Left renal cortex interstitium (tissue), 4 donors: ENCODE measurements at regions not wholly inside any gene's neighbourhood (a gene's known extent, or its start where the extent isn't known, plus 50 kb on each side); places are given as distances from the start of the nearest gene placed in this dataset.

ENCODE experiments used
- DNase-seq, 4 donors: peaks; one replicate each; pipeline ENCODE4 v3.0.0-alpha.2; 2013; ENCODE audit warnings: low read depth in 4 of 4, low spot score in 2 of 4, missing footprints in 1 of 4

DNA sequence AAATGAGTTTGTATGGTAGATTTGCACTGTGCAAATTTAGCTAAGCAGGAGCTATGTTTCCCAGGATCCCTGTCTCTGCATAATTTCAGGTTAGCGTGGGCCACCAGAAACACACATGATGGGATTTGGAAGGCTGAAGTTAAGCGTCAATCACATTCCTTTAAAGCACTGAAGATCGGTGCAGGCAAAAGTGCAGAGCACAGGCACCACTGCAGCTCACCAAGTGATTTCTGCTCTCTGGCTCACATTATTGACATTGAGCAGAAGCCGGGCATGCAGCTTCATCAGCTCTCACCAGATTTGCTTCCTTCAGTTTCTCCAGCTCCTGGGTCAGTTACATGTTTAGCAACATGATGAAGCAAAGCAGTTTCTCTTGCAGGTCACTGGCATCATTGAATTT is 256.4 kb upstream of the TGFBR2 start:
- no peak for DNase-seq

DNA sequence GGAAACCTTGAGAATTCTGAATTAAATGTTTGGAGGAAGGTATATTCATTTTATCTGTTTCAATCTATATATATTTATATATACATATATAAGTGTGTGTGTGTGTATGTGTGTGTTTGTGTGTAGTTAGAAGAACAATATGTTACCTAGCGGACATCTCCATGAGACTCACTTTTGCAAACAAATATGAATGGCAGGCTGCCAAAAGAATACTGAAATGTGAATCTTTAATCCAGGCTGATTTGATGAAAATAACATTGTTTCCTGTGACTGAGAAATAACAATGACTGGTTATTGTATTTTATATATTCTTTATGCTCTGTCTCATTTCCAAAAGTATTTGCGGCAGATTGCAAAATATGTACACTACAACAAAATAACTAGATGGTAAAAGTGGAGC is 255.5 kb upstream of the TGFBR2 start:
- no peak for DNase-seq

DNA sequence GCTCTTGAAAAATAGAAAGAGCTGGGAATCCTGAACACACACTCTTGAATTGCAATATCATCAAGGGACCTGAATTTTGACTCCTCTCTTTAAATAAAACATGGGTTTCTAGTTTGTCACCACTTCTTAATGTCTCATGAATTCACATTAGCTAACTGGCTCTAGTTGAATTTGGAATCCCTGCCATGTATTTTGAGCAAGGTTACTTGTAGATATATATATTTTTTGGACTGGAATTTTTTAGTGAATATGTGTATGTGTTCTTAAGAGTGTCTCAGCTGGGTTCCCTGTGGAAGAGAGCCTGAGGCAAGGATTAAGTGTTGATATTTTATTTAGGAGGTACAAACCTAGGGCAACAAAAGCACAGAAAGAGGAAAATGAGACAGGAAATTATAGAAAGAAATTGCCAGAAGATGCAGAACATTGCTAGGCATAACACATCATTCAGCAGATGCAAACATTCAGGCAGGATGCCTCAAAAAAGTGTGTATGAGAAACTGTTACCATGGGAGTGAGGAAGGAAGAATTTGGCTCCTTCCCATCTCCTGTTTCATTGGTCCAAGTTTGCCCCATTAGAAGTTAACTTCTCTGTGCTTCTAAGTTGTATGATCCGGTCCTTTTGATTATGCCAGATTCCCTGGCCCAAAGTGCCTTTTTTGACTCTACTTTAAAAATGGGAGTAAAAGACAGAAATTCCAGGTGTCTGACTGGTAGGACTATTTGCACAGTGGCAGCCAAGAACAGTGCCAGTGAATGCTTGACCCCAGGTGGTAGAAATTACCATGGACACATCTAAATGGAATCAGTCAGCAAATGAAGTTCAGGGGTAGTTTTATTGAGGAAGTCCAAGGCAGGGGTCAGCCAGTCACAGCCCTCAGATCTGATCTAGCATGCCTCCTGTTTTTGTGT is 253.7 kb upstream of the TGFBR2 start:
- no peak for DNase-seq

DNA sequence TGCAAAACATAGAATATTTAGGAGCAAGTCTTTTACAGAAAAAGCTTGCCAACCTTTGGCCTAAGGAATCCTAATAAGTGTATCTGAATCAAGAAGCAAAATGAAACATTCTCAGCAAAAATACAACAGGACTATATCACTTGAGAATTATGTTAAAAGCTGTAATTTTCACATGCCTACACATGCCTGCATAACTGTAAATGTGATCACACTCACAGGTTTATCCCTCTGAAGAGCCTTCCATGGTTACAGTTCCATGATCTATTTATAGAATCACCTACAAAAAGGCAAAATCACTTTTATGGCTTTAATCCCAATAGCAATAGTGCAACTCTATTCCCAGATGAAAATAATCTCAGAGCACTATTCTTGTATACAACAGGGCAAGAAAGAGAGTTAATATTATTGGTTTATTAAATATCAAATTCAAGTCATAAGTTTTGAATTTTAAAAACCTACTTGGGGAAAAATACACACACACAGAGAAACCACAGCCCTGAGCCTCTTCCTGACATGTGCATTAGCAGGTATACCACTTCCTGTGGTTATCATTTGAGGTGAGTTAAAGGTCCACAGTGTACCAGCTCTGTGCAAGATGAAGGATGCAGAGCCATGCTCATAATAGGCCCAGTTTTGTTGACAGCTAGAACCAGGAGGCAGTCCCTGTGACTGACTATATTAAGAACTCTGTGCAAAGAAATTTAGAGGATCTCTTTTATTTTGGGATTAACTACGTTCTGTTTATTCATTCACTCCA is 252.5 kb upstream of the TGFBR2 start:
- no peak for DNase-seq

DNA sequence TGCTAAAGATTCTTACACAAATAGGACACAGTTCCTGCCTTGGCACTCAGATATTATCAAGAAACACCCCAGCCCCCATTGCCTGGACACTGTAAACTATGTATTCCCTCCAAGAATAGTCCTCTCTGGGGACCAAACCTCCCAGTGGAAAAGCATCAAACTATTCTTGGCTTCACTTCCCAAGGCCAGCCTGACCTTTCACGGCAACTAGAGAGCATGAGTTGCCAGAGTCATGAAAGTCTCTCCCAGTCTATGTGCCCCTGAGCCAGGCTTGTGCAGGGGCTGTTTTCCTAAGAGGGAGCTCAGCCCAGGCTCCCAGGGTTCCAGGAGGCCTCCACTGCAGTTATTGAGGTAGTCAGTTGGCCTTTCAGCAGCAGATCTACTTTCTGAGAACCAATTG is 251.9 kb upstream of the TGFBR2 start:
- no peak for DNase-seq

DNA sequence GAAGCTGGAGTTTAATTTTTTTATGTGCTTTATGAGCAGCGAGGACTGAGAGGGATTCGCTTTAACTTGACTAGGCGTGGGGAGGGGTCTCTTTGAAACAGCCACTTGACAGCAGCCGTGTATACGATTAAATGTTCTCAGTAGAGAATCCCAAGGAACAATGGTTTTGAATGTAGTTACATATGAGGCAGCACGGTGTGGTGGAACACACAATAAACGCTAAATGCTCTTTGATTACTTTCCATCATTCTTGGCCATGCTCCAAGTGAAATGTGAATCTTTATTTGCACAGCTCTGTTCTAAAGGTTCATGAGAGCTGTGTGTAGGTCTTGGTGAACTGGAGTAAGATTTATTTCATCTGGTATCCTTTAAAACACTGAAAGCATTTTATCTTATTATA is 251.4 kb upstream of the TGFBR2 start:
- DNase-seq = no peak

DNA sequence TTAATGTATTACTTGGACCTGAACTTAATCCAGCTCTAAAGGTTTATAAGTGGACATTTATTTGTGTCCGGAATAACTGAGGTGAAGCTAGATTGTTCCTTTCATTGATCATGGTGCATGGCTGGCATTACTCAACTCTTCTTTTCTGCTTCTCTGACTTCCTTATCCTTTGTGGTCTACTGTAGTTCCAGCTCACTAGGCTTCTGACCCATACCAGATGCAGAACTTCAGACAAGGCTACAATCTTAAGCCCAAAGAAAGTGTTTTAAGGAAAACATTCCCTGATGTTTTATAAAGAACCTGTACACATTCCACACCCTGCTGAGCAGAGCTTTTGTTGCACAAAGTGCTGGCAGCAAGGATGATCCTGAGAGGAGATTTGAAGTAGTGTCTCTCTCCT is 250.8 kb upstream of the TGFBR2 start:
- DNase-seq = no peak

DNA sequence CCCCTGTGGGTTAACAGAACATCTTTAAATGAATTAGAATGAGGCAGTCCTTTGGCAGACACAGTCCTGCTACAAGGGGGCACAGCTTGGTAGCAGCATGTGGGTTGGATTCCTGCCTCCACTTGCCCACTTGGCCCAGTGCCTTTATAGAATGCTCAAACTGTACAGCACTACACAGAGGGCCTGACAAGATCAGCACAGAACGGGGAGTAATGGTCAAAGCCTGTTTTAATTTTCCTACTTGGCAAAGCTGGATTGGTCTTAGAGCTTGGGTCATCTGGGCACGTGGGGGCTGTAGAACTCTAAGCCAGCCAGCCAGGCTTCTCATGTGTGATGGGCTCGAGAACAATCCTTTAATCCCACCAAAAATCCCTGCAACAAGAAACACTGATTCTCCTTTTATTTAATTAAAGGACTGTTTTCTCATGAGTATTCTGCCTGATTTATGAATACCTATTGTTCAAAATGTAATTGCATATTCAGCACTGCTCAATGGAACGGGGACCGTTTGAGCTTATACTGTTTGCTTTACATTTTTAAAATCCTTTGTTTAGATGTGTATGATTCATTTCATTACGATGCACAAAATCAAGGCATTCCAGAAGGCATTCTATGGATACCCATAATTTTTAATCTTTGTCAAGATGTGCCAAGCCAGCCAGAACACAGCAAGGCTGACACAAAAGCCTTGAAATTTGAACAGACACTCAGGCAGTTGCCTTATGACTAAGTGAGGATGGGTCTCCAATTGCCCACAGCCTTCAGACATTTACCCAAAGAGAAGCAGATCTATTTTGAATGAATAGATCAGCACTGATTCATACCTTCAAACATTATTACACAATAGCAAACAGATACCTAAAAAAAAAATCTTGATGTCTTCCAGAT is 249.3 kb upstream of the TGFBR2 start:
- no peak for DNase-seq

DNA sequence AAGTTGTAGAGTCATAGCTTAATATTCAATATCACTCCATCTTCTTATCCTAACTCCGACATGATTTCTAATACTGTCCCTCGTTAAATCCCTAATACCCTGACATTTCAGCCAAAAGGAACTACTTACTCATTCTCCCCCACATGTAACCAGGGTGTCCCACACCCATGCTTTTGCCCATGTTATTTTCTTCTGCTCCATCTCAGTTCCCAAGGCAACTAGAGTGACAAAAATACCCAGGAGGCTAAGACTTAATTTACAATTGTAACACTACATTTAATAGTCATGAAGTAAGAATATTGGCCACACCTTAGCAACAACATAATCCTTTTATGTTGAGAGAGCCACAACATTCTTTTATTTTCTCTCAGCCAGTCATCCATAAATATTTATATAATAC is 248.5 kb upstream of the TGFBR2 start:
- no peak for DNase-seq

DNA sequence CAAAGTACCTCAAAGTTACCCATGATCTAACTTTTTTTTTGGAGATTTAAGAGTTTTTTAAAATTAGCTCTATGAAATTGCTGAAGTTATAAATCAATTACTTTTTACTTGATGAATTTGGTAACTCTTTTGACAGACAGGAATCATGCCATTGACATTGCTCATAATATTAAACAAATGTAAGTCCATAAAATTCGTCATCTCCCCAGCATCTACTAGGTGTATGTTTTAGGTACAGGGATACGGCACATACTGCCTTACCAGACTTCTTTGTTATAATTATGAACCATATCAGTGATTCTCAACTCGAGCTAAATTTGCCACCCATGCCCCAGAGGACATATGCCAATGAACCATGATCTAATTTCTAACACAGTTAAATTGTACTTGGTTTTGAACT is 247.5 kb upstream of the TGFBR2 start:
- no peak for DNase-seq

DNA sequence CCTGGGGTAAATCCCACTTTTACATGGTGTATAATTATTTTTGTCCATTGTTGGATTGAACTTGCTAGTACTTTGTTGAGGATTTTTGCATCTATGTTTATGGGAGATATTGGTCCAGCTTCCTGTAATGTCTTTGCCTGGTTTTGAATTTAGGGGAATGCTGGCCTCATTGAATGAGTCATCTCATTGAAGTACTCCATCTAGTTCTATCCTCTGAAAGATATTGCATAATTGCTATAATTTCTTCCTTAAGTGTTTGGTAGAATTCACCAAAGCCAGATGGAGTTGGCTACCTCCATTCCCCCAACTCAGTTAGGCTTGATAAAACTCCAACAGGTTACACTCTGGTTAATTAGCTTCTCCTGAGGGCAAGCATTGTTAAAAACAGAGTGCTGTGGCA is 237.4 kb upstream of the TGFBR2 start:
- no peak for DNase-seq

DNA sequence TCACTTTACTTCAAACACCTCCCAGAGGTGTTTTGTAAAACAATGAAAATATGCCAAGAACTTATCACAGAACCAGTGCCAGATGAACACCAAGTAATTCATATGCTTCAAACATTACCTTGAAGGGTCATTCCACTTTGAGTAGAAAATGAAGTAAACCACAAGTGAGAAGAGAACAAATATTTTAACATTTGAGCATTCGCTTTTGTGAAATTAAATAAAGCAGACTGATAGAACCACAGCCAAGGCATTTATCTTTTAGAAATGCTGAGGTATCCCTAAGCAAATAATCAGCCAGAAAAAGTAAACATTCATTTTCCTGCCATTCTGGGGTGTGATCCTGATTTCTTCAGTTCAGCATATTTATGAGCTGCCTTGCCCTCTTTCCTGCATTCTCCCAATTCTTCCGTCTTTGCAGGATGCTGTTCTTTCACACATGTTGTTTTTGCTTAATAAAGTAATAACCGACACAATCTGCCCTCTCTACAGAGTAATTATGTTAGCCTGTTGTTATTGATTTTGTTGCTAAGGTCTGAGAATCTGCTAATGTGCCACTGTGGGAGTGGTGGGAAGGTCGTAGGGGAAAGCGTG is 235.6 kb upstream of the TGFBR2 start:
- no peak for DNase-seq

DNA sequence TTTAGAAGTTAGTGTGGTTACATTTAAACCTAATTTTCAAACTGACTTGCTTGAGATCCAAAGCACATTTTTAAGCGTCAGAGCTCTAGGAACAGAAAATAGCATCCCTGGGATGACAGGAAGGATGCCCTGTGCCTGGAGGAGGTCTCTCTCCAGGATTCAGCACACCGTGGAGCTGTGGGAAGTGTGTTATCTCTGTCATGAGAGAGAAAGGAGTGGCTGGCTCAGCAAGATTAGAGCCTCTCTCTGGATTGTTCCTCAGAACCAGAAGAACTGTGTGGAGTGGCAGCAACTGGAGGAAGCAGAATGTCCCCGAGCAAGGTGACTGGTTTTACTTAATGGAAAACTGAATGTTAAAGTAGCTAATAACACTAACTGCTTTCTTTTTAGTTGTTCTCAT is 233.6 kb upstream of the TGFBR2 start:
- DNase-seq = no peak

DNA sequence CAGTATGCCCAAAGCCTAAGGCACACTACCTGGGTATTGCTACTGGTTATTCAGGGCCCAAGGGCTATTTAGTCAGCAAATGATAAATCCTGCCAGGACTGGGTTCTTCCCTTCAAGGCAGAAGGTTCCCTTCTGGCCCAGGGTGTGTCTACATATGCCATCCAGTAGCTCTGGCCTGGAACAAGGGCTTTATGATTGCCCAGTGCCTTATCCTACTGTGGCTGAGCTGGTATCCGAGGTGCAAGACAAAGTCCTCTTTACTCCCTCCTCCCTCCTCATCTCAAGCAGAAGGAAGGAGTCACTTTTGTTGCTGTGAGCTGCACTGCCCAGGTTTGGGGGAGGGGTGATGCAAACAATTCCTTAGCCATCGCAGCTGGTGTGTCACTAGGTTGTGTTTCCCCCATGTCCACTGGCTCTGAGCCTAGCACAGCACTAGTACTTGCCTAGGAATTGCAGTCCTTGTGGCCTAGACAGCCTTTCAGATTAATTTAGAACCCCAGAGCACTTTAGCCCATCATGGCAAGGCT is 221.8 kb upstream of the TGFBR2 start:
- no peak for DNase-seq

DNA sequence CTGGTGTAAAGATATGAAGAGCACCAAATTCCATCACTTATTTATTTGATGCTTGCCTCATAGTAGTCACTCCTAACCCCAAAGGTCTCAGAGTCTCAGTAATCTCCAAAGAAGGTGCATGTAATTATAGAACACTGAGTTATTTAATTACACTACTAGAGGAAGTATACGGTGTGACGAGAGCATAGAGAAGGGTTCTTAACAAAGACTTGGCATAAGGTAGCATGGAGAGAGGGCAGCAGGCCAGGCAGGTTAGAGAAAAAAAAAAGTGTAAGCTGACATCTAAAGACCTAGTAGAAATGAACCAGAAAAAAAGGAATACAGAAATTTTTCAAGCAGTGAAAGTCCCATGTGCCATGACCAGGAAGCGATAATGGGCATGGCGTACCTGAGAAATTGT is 213.3 kb upstream of the TGFBR2 start:
- no peak for DNase-seq

DNA sequence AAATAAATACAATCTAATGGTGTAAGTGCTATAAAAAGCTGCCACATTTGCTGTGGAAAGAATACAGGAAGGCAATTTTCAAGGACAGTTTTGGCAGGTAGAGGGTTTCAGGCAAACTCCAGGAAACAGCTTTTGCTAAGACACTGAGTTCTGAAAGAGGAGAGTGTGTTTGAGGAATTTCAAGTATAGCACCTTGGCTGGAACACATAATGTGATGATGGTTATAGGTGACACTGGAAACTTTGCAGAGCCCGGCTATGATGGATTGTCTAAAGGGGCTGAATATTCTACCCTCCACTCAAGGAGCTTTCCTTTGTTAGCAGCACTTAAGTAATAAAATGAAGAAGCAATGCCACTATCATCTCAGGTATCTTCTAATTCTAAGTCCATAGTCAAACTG is 209.4 kb upstream of the TGFBR2 start:
- DNase-seq = no peak

DNA sequence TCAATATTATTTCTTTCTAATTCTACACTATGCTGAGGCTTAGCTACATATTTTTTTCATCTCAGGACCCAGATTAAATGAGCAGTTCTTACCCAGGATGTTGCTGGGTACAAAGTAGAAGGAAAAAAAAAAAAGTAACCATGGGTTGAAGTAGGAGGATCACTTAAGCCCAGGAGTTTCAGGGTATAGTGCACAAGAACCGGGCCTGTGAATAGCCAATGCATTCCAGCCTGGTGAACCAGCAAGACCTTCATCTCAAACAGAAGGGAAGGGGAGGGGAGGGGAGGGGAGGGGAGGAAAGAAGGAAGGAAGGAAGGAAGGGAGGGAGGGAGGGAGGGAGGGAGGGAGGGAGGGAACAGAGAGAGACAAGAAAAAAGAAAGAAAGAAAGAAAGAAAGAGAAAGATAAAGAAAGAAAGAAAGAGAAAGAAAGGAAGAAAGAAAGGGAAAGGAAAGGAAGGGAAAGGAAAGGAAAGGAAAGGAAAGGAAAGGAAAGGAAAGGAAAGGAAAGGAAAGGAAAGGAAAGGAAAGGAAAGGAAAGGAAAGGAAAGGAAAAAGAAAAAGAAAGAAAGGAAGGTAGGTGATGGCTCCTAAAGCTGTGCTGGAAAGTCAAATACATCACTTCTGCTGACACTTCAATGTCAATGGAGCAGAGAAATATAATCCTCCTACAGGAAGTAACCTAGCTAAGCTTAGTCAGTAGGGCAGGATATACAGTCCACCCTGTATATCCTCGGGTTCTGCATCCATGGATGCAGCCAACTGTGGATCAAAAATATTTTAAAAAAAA is 206.8 kb upstream of the TGFBR2 start:
- no peak for DNase-seq

DNA sequence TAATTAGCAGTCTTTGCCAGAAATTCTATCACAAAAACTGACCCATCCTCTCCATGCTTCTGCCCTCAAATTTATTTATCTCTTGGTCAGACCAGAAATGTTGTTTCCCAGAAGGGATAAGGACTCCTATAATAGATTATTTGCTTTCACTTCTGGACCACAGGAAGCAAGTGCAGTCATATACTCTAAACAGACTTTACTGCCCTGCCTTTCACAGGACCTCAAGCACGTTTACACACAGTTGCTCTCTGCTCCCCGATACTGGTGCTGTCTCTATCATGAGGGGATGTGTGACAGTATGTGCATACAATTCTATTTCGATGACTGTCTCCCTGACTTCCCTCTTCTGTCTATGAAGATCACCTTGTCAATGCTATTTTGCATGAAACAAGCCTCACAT is 205.5 kb upstream of the TGFBR2 start:
- no peak for DNase-seq

DNA sequence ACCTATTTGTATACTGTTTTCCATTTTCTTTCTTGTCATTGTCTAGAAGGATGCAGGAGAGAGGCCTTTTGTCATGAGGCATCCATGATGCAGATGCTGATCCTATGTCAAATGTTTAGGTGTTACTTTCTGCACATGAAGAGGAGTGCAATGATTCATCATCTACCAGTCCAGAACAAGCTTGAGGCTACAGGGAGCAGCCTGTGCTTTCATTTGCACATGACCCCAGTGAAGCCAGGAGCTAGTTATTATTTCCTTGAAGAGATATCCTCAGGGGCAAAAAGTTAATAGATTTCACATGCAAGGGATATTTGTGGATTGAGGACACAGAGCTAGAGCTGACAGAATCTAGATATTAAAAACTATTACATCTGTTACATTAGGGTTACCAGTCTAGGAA is 204.4 kb upstream of the TGFBR2 start:
- DNase-seq = no peak

DNA sequence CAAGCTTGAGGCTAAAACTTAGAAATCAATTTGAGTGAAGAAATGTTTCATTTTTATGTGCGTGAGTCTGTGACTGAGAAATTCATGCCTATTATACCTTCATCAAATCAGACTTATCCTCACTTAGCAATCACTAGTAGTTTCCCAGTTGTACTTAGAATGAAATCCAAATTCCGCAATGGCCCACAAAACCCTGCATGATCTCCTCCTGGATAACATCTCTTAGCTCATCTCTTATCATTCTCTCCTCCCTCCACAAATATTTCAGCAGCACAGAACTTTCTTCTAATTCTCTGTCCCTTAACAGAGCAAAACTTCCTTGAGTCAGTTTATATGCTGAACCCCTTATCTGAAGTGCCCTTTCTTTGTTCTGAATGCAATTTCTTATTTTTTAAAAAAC is 198.8 kb upstream of the TGFBR2 start:
- no peak for DNase-seq
